ENCODE measurements at regions not wholly inside any gene's neighbourhood (a gene's known extent, or its start where the extent isn't known, plus 50 kb on each side); places are given as distances from the start of the nearest gene placed in this dataset.

GRCh38 chr5:136667789-136668188 lies 302.4 kb upstream of the TRPC7 start:
- no peak for TF ChIP-seq CTCF (IDR thresholded peaks at IDR 0.05)
- no peak for TF ChIP-seq POLR2A (IDR thresholded peaks at IDR 0.05)

Data from lower leg skin (tissue), 3 donors.